NCI-H1694 (cell line): ENCODE measurements at regions not wholly inside any gene's neighbourhood (a gene's known extent, or its start where the extent isn't known, plus 50 kb on each side); places are given as distances from the start of the nearest gene placed in this dataset.

Source experiments
- DNase-seq: peaks from one replicate; lab custom pipeline; 2025; lab: John Stamatoyannopoulos, UW

DNA sequence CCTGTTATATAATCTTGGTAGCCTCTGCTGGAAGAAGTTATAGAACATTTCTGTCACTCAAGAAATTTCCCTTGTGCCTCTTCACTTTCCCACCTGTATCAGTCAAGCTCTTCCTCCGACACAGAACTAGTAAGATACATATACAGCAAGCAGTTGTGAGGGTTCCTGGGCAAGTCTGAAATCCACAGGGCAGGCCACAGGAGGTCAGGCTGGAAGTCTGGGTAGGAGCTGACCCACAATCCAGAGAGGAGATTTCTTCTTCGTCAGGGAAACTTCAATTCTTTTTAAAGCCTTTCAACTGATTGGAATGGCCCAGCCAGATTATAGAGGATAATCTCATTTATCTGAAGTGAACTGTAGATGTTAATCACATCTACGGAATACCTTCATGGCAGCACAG is 96.4 kb upstream of the FMN2 start:
- DNase-seq: no peak

DNA sequence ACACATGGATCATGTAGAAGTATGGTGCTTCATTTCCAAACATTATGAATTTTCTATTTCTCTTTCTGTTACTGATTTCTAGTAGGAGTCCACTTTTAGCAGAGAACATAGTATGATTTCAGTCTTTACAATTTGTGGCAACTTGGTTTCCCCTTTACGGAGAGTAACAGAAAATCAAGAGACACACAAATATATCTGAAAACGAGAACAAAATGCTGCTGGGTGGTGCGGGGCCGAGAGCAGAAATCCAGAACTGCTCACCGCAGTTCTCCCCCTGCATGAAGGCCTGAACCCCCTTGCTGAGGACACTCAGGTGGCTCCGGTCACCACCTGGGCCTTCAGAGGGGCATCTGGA is 94.5 kb upstream of the FMN2 start:
- no peak for DNase-seq

DNA sequence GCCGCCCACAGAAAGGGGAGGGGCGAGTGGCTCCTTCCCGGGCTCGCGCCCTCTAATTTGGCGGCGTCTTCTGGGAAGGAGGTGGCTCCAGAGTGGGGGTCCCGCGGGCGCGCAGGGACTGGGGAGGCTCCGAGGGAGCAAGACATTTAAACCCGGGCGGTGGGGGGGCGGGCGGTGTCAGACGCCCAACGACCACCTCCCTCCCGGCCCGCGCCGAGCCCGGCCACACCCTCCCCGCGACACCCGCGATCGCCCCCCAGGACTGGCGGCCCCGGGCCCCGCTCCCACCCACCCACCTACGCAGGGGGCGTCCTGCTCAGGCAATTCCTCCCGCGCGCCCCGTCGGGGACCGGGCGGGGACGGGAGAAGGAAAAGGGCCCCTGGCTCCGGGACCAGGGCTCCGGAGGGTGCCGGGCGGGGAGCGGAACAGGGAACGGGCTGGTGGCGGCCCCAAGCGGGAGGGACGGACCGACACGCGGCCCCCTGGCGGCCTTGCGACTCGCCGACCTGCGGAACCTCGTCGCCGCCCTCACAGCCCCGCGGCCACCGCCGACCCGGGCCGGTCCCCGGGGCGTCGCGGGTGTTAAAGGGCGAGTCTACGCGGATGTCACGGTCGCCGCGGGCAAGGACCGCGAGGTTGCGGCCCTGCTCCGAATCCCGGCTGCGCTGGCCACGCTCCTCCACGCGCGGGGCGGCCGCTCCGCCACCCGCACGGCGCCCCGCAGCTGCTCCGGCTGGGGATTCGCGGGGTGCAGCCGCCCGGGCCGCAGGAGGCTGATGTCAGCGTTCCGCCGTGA is 94.0 kb upstream of the FMN2 start:
- DNase-seq: no peak

DNA sequence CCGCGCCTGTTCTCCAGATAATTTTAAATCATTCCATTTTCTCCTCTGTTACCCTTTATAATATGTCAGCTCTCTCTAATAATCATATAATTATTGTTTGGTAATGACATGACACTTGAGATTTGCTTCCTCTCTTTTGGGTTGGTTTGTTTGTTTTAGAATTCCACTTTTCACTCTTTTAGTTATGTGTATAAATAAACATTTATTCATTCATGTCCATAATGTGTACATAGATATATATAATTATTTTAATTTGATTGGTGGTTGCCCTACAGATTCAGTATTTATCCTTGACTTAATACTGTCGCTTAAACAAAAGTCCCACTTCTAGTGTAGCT is 93.4 kb upstream of the FMN2 start:
- DNase-seq: no peak

DNA sequence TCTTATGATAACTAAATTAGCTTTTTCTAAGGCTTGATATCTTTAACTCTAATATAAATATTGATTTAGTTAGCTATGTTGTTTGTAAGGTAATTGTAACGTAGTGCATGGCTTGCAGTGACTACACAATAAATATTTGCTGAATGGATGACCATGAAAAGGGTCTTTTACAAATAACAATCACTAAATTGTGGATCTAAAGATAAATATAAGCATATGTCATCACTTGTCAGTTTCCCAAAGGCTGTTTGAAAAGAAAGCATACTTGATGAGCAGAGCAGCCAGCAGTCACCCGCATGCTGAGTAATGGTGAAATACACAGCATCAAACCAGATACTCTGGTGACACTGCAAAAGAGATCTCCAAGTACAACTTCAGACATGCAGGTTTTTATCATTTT is 92.5 kb upstream of the FMN2 start:
- DNase-seq: no peak

DNA sequence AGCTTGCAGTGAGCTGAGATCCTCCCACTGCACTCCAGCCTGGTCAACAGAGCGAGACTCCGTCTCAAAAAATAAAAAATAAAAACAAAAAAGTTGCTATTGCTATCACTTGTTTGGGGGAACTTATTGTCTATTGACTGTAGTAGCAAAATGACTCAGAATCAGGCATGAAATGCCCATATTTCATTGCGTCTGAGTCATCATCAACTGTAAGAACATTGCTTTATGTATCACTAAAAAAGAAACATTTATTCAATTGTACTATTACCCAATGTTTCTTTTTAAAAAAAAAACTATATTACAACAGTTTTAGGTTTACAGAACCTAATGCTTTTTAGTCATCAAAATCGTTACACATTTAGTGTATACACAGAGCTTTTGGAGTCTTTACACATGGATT is 91.0 kb upstream of the FMN2 start:
- DNase-seq: no peak

DNA sequence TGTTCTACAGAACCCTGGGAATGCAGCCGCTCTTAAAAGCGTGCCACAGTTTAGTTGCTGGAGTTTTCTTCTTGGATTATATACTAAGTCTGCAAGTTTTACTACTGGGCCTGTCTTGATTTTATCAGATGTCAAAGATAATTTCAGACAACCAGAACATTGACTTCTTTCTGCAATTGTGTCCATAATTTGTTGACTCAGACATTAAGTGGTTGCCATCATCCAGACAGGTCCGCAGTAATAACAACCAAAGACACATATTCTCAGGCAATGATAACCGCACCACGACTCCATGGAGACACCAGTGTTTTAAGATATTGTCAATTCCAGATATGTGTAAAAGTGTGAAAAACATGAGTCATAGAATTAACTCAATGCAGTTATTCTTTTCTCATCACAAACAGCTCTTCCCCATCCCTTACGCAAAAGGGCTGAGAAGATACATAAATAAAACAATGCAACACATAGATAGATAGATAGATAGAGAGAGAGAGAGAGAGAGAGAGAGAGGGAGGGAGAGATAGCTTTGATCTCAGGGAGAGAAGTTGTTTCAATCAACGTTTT is 90.4 kb upstream of the FMN2 start:
- DNase-seq: no peak

DNA sequence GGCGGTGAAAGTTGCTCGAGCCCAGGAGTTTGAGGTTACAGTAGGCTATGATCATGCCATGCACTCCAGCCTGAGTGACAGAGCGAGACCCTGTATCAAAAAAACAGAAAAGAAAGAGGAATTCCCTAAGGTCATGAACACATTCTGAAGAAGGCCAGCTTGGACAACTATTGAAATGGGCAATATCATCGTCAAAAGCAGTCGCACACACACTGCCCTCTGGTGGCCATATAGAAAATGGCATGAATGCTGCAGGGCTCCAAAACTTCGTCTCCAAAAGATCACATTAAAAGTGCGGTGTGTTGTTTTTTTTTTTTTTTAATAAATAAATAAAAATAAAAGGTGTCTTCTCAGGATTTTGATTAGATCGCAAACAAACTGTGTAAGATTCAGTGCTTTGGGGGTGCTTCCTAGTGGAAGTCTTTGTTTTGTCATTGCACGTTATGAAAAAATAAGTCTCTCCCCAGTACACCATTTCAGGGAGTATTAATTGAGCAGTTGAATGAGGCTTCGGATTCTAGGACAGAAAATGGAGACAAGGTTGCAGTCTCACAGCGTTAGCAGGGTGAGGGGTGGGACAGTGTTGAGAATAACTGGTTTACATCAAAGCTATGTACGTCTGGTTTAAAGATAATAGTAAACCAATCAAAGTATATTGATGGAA is 87.5 kb upstream of the FMN2 start:
- peak; percentile 14 for DNase-seq

DNA sequence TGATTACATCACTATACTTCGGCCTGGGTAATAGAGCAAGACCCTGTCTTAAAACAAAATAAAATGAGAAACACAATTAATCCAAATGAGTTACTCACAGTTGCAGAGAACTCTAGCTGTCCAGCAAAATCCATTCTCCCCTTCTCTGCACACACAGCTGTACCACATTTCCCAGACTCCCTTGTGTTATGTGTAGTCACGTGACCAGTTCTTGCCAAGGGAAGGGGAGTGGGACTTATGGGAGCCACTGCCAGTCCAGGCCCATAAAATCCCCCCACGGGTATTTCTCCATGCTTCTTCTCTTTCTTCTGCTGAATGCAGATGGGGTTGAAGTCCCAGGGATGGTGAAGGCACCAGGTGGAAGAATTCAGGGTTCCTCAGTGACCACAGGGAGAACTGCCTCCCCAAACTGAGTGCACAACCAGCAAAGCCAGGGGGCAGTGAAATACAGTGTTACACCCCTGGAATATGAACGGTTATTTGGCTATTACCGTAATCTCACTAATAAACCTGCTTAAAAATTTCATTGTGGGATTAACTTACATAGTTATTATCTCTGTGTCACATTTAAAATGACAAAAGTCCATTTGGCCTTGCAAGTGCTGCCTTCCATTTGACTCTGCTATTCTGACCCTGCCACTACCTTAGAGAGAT is 85.6 kb upstream of the FMN2 start:
- DNase-seq: no peak

DNA sequence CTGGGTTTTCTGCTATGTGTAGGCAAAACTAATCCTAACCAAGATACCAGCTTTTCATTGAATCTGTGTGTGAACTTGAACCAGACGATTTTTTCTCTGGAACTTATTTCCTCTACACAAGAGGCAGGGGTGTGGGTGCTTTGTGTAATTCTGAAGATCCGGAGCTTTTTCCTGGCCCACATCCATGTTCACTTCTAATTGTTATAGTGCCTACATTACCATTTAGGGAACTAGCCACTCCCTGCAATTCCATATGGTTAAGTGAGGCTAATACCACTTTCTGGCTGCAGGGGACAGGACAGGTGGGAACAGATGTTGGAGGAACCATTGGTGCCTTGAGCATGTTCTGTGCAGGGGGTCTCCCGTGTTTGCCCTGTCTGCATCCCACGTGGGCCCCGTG is 83.4 kb upstream of the FMN2 start:
- no peak for DNase-seq

DNA sequence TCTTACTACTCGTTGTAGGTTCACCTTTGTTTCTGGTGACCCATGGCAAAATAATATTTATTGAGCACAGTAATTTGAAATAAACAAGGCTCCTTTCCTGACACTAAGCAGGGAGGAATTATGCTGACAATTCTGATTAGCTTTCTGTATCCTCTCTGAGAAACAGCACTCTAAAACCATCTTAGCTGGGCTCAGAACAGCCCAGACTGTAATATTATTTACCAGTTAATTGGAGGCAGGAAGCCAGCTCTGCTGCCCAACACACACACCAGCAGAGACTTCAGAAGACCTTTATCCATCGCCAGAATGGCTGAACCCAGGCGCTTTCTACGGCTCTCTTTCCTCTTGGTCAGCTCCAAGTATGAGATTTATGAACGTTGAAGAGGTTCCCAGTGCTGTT is 77.6 kb upstream of the FMN2 start:
- DNase-seq: no peak

DNA sequence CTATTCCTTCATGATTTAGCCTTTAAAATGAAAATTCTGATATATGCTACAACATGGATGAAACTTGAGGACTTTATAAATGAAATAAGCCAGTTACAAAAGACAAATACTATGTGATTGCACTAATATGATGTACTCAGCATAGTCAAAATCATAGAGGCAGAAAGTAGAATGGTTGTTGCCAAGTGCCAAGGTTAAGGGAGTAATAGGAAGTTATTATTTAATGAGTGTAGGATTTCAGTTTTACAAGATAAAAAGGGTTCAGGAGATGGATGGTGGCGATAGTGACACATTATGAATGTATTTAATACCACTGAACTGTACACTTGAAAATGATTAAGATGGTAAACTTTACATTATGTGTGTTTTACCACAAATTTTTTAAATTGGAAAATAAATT is 73.1 kb upstream of the FMN2 start:
- no peak for DNase-seq

DNA sequence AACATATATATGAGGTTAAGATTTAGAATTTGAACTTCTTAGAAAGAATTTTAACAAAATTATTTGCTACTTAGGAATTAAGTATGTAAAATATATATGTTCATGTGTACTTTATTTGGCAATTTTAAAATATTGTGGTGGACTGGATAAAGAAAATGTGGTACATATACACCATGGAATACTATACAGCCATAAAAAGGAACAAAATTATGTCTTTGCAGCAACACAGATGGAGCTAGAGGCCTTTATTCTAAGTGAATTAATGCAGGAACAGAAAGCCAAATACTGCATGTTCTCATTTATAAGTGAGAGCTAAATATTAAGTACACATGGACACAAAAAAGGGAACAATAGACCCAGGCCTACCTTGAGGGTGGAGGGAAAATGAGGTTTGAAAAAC is 72.2 kb upstream of the FMN2 start:
- no peak for DNase-seq

DNA sequence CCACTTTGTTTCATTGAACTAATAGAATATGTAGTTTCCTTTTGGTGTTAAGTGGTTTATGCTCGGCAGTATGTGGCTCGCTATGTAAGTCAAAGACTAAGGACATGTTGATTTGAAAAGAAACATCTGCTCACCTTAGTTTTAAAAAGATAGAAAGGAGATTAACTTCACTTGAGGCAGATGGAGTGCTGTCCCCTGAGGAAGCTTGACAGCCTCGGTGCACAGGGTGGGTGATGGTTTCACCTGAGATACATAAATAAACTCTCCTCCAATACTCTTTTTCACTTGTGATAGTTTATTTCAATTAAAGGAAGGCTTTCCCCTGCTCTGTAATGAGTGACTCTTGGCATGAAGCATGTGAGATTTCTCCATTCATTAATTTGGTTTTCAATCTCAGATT is 70.8 kb upstream of the FMN2 start:
- DNase-seq: no peak

DNA sequence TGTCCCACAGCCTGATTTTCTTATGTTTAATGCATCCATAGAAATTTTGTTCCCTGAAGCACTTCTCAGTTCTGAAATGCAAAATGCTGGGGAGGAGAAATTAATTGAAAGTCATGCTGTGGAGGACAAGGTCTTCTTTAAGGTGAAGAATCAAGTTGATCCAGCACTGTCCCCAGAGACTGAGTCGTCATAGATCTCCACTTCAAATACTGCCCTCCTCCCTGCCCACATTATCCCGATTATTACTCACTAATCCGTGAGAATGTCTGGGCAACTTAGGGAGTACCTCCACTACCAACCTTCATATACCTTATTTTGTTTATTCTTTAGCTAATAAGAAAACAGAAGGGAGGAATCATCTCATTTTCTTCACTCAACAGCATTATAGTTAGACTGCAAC is 70.0 kb upstream of the FMN2 start:
- DNase-seq: no peak

DNA sequence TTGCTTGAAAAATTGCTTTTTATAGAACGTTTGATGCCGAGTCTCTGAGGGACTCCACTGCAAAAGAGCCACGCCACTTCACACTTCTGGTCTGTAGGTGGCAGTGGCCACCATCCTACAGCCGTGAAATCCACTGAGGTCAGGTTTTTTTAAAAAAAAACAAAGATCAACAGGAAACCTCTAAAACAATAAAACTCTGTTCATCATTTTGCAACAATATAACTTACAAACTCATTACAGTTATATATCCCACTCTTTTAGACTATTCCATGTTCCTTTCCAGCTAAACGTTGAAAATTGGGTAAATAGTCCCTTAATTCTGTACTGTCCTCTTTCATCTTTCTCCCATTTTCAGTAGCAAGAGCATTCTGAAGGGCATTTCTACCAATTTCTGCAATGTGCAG is 64.6 kb upstream of the FMN2 start:
- DNase-seq: peak; percentile 43

DNA sequence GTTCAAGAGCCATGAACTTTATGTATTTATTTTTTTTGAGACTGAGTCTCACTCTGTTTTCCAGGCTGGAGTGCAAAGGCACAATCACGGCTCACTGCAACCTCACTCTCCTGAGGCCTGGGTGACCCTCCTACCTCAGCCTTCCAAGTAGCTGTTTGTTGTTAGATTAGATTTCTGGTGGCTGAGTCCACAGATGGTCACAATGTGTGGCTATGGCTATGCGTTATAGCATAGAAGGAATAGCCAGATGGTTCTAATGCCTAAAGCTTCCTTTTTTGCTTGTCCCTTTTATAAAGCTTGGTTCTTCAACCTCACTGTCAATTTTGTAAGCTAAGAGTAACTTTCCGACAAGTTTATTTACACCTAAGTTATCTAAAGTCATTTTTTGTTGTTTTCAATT is 62.3 kb upstream of the FMN2 start:
- no peak for DNase-seq

DNA sequence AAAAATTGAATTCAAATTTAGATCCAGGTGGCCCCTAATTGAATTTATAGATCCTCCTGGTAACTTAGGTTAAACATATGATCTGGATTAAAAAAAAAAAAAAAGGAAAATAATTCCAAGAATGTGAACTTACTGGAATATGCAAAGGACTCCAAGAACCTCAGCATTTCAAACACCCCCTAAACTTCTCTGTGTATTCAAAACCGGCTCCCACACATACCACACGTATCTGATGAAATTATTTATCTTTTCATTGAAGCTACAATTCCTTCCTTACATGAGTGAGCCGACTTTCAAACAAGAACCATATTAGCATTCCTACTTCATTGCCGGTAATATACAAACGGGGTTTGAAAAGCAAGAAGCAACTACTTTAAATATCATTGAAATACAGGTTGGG is 61.4 kb upstream of the FMN2 start:
- DNase-seq: no peak

DNA sequence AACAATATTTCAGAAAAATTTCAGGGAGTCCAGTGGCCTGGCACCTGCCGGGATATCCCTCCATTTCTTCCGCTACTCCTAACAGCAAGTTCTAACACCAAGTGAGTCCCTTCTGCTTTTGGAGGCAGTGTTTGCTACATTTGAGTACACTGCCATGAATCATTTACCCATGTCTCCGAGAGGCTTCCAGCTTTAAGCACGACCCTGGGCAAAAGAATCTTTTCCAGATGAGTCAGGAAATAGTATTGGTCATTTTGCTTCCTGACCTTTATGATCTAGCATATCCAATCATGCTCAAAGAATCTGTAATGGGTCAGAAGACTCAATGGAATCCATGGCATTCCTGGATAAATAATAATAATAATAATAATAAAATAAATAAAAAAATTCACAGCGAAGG is 60.7 kb upstream of the FMN2 start:
- no peak for DNase-seq

DNA sequence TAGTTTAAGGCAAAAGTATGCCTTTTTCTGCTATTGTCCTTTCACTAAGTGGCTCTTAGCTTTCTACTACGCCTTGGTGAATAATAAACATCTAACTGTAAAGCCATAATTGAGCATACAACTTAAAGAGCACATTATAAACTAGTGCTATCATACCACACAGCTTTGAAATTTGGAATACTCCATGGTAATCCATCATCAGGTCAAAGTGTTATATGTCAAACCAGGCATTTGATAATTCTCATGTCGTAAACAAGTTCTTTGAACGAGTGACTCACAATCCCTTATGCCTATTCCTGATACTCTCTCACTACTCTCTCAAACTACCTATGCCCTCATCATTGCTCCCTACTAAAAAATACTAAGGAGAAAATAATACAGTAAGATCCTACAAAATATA is 60.3 kb upstream of the FMN2 start:
- no peak for DNase-seq

DNA sequence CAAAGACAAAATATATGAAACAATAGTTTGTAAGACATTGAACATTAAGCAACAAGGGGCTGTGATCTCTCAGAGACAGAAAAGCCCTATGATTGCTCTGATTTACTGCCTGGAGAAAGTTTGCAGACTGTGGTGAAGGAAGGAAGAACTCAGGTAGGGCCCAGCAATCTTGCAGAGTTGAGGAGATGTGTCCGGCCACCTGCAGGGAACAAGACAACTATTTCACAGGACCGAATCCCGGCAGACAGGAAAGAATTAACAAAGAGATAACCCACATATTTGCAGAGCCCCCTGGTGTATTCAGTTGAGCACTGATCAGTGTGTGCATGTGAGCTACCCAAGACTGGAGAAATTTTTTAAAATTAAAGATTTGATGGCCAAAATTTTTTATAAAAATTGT is 58.3 kb upstream of the FMN2 start:
- DNase-seq: no peak

DNA sequence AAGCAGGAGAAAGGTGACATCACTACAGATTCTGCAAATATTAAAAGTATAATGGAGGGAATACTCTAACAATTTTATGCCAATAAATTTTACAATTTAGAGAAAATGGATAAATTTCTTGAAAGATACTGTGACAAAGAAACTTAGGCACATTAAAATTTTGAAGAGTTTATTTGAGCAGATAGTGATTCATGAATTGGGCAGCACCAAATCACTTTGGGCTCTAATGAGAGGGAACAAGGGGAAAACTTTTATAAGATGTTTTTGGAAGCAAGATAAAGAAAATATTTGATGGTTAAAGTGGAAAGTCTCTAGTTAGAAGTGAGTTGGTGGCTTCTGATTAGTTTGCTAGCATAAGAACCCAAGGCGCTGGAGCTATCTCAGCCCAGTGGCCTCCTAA is 55.2 kb upstream of the FMN2 start:
- DNase-seq: no peak
